ENCODE measurements at regions not wholly inside any gene's neighbourhood (a gene's known extent, or its start where the extent isn't known, plus 50 kb on each side); places are given as distances from the start of the nearest gene placed in this dataset.

DNA sequence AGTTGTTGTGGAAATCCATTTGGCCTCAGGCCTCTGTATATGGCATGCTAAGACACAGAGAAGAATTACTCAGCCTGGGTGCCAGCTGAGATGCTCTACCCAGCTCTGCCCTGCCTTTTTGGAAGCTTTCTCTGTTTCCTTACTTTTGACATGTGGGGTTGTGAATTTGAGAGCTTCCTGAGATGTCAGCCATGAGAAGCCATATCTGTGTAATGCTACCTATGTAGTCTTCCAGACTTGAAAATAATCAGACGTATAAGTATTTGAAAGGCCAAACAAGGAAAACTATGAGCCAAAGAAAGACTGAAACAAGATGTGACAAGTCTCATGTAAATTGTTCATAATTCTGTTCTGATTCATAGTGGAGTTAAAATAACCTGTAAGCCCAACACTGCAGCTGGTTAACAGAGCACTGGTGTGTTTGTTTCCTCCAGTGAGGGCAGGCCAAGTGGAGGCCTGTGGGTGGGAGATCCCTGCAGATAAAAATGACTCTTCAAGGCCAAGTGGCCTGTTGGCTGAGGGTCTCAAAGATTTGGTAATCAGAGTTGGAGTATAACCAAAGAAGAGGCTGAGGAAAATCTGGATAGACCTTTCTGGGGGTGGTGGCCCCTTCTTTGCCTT is 94.0 kb downstream of the TMX1 start:
- no peak for DNase-seq (ENCODE audit: low read depth)
- H3K4me3 ChIP-seq (ENCODE audit: low read length) = no peak overlapping the region

DNA sequence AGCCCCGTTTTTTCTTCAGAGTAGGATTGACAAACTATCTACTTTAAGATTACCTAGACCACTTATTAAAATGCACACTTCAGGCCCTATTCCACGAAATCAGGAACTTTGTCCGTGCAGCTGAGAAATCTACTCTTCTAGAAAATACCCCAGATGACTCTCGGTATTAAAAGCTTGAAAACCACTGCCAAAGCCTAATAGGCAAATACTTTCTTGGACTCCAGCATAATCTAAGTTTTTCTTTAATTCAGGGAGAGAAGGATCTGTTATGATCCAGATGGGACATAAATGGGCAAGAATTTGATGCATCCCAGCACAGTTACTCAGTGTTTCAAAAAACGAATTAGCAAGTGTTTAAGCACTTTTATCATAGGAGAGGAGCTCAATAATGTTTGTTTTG is 94.5 kb downstream of the TMX1 start:
- H3K4me3 ChIP-seq (ENCODE audit: low read length) = no peak overlapping the region
- no peak for DNase-seq (ENCODE audit: low read depth)
- TF ChIP-seq, protein P1, sequence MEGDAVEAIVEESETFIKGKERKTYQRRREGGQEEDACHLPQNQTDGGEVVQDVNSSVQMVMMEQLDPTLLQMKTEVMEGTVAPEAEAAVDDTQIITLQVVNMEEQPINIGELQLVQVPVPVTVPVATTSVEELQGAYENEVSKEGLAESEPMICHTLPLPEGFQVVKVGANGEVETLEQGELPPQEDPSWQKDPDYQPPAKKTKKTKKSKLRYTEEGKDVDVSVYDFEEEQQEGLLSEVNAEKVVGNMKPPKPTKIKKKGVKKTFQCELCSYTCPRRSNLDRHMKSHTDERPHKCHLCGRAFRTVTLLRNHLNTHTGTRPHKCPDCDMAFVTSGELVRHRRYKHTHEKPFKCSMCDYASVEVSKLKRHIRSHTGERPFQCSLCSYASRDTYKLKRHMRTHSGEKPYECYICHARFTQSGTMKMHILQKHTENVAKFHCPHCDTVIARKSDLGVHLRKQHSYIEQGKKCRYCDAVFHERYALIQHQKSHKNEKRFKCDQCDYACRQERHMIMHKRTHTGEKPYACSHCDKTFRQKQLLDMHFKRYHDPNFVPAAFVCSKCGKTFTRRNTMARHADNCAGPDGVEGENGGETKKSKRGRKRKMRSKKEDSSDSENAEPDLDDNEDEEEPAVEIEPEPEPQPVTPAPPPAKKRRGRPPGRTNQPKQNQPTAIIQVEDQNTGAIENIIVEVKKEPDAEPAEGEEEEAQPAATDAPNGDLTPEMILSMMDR (conservative IDR thresholded peaks at IDR 0.05; ENCODE audit: low read depth, low read length) = no peak

More for the DNA sequence above, 94.0 kb downstream of the TMX1 start:
- TF ChIP-seq, protein P1 (conservative IDR thresholded peaks at IDR 0.05; ENCODE audit: low read depth, low read length) = no peak

DNA sequence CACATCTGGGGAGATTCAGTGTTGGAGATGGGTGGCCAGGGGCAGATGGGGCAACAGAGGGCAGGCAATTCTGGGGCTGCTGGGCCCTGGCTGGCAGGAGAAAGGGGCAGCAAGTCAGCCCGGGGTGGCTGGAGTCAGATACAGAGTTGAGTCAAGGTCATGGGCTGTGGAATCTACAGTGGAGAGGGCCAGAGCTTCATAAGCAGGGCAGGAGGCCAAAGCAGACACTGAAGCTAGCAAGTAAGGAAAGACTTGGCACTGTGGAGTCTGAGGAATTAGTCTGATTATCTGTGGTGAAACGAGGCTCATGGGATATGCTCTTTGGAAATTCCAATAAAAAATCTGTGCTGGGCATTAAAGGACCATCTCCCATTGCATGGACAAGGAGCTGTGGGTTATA is 95.5 kb downstream of the TMX1 start:
- H3K4me3 ChIP-seq (ENCODE audit: low read length) = no peak overlapping the region
- TF ChIP-seq, protein P1 (conservative IDR thresholded peaks at IDR 0.05; ENCODE audit: low read depth, low read length) = no peak
- DNase-seq (ENCODE audit: low read depth) = no peak

DNA sequence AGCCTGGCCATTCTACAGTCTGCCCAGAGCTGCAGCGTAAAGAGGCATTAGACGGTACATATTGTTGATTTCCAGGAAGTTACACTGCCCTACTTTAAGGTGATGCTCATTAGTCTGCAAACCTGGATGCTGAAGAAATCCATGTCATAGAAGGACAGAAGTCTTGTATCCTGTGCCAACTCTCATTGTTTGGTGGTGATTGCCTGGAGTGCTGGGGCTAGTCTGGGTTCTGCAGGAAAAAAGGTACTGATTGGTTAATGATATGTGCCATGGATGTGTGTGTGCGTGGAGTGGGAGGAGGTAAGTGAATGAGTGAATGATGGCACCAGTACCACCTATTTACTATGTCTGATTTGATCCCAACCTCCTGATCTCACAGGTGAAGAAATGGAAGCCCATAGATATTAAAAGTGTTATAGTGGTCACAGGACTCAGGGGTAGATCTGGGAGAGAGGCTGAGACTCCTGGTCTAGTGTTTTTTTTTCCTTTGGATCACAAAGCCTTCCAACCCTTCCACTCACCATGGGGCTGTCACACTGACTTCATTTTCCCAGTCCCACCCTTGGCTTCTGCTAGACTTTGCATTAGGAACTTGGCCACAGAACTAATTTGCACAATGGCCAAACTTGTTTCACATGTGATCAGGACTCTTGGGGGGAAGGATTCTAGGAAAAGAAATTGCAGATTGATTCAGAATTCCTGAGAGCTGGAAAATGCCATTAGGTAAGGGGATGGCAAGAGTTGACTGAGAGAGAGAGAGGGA is 96.1 kb downstream of the TMX1 start:
- TF ChIP-seq, protein P1 (conservative IDR thresholded peaks at IDR 0.05; ENCODE audit: low read depth, low read length) = no peak
- no peak overlapping the region for H3K4me3 ChIP-seq (ENCODE audit: low read length)

DNA sequence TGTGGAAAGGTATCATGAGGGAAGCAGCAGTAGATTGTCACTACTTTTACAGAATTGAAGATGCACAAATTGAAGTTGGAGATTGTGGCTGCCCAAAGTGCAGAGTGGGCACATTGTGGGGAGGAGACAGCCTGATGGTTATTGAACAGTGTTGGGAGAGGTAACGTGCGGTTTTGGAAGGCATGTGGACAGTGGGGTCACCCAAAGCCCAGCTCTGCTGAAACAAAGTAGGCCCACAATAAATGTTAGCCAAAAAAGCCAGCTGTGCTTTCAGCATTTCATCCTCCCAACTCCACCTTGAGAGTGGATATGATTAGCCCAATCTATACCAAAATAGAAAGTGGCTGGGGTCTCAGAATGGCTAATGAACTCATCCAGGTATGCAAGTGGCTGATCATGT is 96.7 kb downstream of the TMX1 start:
- DNase-seq (ENCODE audit: low read depth) = no peak
- TF ChIP-seq, protein P1 (conservative IDR thresholded peaks at IDR 0.05; ENCODE audit: low read depth, low read length) = no peak

More for the DNA sequence above, 96.1 kb downstream of the TMX1 start:
- DNase-seq (ENCODE audit: low read depth) = no peak

DNA sequence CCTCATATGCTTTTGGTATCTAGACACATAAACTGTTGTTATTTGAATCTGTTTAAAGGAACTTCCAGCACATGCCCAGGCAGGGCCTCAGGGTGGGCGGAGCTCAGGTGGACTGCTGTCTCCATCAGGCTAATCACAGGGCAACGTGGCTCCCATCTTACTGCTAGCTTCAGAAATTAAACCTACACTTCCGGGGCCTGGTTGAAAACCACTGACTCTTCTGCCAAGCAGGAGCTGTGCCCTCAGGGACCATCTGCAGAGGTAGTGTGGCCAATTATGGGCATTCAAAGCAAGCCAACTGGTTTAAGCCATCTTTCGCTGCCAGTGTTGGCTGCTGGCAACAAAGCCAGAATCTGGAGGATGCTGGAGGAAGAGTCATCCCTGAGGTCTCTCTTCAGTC is 97.5 kb downstream of the TMX1 start:
- DNase-seq (ENCODE audit: low read depth) = no peak
- TF ChIP-seq, protein P1 (conservative IDR thresholded peaks at IDR 0.05; ENCODE audit: low read depth, low read length) = no peak
- no peak overlapping the region for H3K4me3 ChIP-seq (ENCODE audit: low read length)

More for the DNA sequence above, 96.7 kb downstream of the TMX1 start:
- no peak overlapping the region for H3K4me3 ChIP-seq (ENCODE audit: low read length)

DNA sequence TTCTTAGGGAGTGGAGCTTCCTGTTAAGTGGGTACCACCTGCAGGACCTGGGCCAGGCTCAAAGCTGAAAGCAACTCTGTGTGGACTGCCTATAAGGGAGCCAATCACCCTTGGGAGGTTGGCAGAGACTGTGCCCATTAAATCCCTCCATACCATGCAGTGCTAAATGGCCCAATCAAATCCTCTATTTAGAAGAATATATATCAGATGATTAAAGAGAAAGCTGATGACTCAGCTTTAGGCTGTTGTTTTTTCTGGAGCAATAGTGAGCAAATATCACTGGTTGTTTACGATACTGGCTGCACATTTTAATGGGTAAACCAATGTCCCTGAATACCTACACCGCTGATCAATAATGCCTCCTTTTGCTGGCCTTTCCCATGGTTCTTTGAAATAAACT is 101.3 kb downstream of the TMX1 start:
- no peak overlapping the region for H3K4me3 ChIP-seq (ENCODE audit: low read length)
- TF ChIP-seq, protein P1 (conservative IDR thresholded peaks at IDR 0.05; ENCODE audit: low read depth, low read length) = no peak
- no peak for DNase-seq (ENCODE audit: low read depth)
